ENCODE measurements at regions not wholly inside any gene's neighbourhood (a gene's known extent, or its start where the extent isn't known, plus 50 kb on each side); places are given as distances from the start of the nearest gene placed in this dataset.

DNA sequence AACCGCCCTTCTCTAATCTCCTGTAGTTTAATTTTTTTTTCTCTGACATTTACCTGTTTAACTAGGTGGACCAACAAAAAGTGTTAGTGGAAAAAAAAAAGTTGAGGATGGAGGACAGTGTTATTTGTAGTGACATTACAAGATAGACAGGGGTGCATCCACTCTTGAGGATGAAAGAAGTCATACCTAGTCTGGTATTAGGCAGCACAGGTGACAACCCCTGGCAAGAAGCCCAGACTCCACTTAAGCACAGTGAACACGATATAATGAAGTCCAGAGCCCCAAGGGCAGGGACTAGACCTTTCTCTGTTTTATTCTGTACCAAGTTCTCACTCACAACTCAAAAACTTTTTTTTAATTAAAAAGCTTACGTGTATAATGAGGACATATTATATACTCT, 268.4 kb downstream of the GPR37 start:
- DNase-seq (ENCODE audit: low spot score) = no peak

GRCh38 chr7:124489925-124490324, 275.7 kb downstream of the GPR37 start:
- DNase-seq (ENCODE audit: low spot score) = no peak

DNA sequence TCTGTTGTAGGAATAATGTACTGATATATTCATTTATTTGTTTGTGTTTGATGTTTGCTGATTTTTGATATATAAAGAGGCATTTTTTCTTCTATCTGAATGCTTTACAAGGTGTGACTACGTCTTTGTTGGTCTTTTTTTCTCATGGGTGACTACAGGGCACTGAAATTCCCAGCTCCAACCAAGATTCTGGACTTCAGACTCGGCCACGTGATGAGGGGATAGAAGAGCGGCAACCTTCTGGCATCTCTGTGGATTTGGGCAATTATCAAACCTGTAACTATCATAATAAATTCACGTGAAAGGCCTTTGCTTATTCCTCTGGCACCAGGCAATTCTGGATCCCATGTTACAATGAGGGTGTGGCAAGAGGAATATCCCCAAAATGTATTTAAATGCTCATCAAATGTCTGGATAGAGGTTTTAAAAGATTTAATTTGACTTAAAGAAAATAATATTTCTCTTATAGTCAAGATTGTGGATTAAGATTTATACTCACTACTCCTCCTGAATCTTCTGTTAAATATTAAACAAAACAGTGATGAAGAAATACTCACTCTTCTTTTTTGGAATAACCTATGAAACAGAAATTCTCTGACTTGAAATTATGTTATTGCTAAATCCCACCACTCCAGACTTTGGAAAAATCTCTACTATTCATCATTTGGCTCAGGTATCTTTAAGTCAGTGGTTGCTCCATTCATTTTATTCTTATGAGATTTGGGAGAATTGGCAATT, 276.3 kb downstream of the GPR37 start:
- no peak for DNase-seq (ENCODE audit: low spot score)

- no peak for DNase-seq (ENCODE audit: low spot score)
These were observed 283.4 kb downstream of the GPR37 start for GRCh38 chr7:124482229-124482628.

DNA sequence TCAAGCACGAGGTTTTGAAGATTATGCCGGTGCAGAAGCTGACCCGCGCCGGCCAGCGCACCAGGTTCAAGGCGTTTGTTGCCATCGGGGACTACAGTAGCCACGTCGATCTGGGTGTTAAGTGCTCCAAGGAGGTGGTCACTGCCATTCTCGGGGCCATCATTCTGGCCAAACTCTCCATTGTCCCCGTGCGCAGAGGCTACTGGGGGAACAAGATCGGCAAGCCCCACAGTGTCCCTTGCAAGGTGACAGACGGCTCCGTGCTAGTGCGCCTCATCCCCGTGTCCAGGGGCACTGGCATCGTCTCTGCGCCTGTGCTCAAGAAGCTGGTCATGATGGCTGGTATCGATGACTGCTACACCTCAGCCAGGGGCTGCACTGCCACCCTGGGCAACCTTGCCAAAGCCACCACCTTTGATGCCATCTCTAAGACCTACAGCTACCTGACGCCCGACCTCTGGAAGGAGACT, 284.7 kb downstream of the GPR37 start:
- DNase-seq (ENCODE audit: low spot score) = no peak

DNA sequence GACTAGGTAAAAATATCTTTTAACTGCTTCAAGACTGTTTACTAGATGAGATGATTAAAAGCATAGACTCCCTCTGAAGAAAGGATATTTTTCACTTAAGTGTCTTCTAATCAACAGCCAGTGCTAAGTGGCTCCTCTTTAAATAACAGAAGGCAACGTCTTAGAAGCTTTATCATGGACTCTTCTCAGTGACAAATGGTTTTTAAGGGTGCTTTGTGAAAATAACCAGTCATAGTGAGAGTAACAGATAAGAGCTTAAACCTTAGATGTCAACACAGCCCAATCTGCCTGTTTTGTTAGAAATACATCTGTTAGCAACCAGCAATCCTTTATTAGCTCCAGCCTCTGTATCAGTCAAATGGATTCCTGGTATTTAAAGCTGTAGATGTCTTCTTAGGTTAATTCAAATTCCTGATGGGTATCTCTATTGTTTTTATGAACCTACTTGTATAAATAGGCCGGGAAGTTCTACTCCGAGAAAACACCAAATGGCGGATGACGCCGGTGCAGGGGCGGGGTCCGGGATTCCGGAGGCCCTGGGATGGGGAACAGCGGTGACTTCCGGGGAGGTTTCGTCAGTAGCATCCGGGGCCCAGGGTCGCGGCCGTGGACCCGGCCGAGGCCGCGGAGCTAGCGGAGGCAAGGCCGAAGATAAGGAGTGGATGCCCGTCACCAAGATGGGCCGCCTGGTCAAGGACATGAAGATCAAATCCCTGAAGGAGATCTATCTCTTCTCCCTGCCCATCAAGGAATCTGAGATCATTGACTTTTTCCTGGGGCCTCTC, 285.4 kb downstream of the GPR37 start:
- DNase-seq (ENCODE audit: low spot score) = no peak

DNA sequence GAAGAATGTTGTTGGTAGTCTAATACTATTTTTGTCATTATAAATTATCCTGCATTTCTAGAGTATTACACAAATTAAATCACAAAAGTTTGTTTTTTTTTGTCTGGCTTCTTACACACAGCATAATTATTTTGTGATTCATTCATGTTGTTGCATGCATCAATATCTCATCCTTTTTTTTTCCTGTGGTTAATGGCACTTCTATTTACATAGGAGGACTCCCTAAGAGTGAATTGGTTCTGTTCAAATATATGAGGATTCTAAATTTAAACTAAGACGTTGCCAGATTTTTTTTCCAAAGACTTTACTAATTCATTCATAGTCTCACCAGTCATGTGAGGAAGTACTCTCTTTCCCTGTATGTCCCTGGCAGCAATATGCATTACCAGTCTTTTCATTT, 303.3 kb downstream of the GPR37 start:
- DNase-seq (ENCODE audit: low spot score) = peak; percentile 23

- DNase-seq (ENCODE audit: low spot score) = no peak
These were observed 305.0 kb downstream of the GPR37 start for GRCh38 chr7:124460555-124460954.

GRCh38 chr7:124460056-124460450, 305.5 kb downstream of the GPR37 start:
- DNase-seq (ENCODE audit: low spot score) = no peak

GRCh38 chr7:124459101-124460055, 306.2 kb downstream of the GPR37 start:
- peak; percentile 91 for DNase-seq (ENCODE audit: low spot score)

GRCh38 chr7:124457841-124458240, 307.8 kb downstream of the GPR37 start:
- DNase-seq (ENCODE audit: low spot score) = peak; percentile 49

- no peak for DNase-seq (ENCODE audit: low spot score)
These were observed 309.3 kb downstream of the GPR37 start for GRCh38 chr7:124456286-124456685.

DNA sequence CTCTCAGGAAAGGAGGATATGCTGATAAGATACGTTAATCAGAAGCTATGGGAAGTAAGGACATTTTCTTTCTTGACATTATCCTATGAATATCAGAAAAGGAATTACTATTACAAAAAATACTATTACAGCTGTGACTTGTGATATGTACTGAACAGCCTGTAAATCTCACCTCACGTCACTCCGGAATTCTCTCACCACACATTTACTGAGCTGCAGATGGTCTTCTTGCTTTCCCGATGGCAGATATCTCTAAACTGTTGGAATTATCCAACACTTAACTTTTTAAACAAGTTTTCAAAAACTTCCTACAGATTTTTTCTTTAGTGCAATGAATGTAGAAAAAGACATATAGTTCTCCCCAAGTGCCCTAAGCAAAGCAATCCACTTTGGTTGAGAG, 313.4 kb downstream of the GPR37 start:
- no peak for DNase-seq (ENCODE audit: low spot score)

DNA sequence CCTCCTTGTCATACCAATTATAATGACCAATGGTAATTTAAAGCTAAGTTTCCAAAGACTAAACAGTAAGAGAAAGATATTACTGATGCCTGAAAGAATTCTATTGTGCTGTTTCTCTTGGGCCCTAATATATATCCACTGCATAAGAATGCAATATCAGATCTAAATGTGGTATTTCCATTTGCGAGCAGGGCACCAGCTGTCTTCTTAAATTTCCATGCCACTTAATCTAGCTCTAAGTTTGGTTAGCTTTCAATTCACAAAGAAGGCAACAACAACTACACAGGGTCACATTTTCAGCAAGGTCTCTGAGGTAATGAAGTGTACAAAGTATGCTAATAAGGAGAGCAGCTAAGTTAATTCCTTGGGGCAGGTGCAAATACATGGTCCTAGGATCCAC, 315.7 kb downstream of the GPR37 start:
- DNase-seq (ENCODE audit: low spot score) = no peak

DNA sequence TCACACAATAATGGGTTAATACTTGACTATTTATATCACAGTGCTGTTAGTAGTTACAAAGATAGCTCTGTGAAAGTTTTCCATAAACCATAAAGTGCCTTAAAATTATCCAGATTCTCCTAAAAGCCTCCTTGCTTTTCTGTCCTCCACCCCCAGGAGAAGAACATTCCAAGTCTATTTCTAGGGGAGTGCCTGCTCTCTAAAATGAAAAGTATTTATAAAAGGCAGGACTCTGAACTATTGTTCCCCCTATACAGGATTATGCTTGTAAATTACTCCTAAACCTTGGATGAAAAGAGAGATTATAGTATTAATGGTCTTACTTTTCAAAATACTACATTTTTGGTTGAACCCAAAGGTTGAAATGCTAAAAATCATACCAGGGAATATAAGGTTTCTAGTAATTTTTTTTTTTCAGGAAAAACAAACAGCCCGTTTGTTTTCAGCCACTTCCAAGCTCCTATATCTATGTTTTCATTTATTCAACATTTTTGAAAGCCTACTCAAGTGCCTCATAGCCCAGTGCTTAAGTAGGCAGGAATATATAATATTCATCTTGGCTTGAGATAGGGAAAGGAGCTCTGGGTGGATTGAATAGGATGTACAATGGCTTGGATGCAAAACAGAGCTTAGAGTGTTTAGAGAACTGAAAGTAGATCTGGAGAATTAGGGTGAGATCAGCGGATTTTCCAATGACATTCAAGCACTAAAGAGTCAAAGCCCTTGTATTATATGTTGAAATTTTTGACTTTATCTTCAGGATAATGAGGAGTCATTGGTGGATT, 320.7 kb downstream of the GPR37 start:
- DNase-seq (ENCODE audit: low spot score) = no peak

GRCh38 chr7:124443762-124444161, 321.8 kb downstream of the GPR37 start:
- DNase-seq (ENCODE audit: low spot score) = no peak

- DNase-seq (ENCODE audit: low spot score) = no peak
These were observed 325.5 kb downstream of the GPR37 start for GRCh38 chr7:124440081-124440480.

DNA sequence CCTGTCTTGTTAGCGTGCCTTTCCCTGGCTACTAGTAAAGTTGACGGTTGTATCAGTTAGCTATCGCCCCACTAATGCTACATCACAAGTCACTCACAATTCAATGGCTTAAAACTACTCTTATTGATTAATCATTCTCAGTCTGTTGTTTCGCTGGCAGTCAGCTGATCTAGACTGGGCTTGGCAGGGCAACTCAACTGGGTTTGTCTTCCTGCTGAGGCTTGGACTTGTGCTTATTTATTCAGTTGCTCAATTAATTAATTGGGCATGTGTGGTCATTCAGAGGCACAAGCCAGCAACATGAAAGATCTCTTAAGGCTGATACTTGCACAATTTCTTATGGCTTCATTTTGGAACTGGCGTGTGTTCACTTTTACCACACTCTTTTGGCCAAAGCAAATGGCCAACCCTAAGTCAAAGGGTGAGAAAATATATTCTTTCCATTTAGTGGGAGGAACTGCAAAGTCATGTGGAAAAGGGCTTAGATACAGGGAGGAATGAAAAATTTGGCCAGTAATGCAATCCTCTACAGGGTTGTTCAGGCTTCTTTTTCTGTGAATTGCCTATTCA, 333.5 kb downstream of the GPR37 start:
- no peak for DNase-seq (ENCODE audit: low spot score)

GRCh38 chr7:124429923-124430322, 335.7 kb downstream of the GPR37 start:
- no peak for DNase-seq (ENCODE audit: low spot score)

- DNase-seq (ENCODE audit: low spot score) = no peak
These were observed 336.8 kb downstream of the GPR37 start for GRCh38 chr7:124428781-124429180.

- DNase-seq (ENCODE audit: low spot score) = no peak
These were observed 339.0 kb downstream of the GPR37 start for GRCh38 chr7:124426621-124427020.

Data from kidney tubule cell (primary cell).